HG02623 (cell line): ENCODE measurements at regions not wholly inside any gene's neighbourhood (a gene's known extent, or its start where the extent isn't known, plus 50 kb on each side); places are given as distances from the start of the nearest gene placed in this dataset.
A peak's percentile ranks its signal among the peaks of the same experiment; 100 is the strongest.
"Not testable (repeated sequence)": the region's sequence is repeated elsewhere in the genome, so short reads cannot be mapped to it uniquely, and the experiment has no call there.

Source experiments
- ATAC-seq: cut with Tn5 transposase; IDR thresholded peaks from one replicate; pipeline ENCODE4 v1.9.1; 2021; ENCODE audit warnings: moderate library complexity; ENCODE audit not compliant: unreplicated experiment

GRCh38 chr21:8455279-8456128 is 2065.9 kb upstream of the TPTE start:
- ATAC-seq = peak; percentile 47

GRCh38 chr21:8464403-8465152 is 2056.8 kb upstream of the TPTE start:
- peak; percentile 75 for ATAC-seq

GRCh38 chr21:8466642-8467041 is 2054.7 kb upstream of the TPTE start:
- ATAC-seq = not testable (repeated sequence)
